Activated CD8-positive, alpha-beta memory T cell treated with anti-CD3 and anti-CD28 coated beads, Interleukin-2, amount 50 U/mL, for 48 hours (primary cell): ENCODE measurements at regions not wholly inside any gene's neighbourhood (a gene's known extent, or its start where the extent isn't known, plus 50 kb on each side); places are given as distances from the start of the nearest gene placed in this dataset.
"Not testable (repeated sequence)": the region's sequence is repeated elsewhere in the genome, so short reads cannot be mapped to it uniquely, and the experiment has no call there.

Experiments
- DNase-seq: peaks from one replicate; pipeline ENCODE4 v3.0.0-alpha.2; 2020

DNA sequence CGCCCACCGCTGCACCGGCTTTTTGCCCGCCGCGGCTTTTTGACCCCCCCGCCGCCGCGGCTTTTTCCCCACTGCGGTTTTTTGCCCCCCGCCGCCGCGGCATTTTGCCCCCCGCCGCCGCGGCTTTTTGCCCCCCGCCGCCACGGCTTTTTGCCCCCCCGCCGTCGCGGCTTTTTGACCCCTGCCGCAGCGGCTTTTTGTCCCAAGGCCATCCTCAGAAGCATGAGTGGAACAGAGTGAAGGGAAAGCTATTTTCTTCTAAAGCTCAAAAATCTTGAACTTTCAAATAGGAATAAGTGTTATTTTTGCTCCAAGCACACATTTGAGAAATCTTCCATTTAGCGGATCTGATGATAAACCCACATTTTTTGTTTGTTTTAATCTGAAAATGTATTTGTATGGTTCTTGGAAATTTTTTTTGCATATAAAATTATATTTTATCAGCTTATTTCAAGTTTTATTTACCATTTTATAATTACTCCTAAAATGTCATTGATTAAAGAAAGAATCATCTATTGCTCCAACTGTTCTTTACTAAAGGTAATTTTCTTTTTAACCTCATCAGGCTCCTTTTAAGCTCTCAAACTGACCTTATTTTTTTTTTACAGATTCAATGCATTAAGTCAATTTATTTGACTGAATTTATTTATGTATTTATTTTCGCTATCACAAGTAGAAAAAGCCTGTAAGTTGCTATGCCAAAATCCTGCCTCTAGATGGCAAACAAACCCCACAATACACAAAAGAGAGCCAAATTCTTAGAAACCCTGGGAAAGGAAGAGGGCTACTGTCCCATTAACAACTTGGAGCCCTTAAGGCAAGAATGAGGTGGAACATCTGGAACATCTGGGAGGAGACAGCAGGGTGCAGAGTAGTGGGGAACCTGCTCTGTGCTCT lies 460.3 kb downstream of the ZNF33B start:
- DNase-seq = not testable (repeated sequence)

DNA sequence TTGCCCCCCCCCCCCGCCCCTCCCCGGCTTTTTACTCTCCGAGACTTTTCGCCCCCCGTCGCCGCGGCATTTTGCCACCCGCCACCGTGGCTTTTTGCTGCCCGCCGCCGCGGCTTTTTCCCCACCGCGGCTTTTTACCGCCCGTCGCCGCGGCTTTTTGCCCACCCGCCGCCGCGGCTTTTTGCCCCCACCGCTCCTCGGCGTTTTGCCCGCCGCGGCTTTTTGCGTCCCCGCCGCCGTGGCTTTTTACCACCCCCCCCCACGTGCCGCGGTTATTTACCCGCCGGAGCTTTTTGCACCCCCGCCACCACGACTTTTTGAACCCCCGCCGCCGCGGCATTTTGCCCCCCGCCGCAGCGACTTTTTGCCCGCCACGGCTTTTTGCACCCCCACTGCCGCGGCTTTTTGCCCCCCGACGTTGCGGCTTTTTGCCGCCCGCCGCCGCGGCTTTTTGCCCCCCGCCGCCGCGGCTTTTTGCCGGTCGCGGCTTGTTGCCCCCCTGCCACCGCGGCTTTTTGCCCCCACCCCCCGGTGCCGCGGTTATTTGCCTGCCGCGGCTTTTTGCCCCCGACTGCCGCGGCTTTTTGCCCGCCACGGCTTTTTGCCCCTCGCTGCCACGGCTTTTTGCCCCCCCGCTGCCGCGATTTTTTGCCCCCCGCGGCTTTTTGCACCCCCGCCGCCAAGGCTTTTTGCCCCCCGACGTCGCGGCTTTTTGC lies 461.1 kb downstream of the ZNF33B start:
- no peak for DNase-seq

DNA sequence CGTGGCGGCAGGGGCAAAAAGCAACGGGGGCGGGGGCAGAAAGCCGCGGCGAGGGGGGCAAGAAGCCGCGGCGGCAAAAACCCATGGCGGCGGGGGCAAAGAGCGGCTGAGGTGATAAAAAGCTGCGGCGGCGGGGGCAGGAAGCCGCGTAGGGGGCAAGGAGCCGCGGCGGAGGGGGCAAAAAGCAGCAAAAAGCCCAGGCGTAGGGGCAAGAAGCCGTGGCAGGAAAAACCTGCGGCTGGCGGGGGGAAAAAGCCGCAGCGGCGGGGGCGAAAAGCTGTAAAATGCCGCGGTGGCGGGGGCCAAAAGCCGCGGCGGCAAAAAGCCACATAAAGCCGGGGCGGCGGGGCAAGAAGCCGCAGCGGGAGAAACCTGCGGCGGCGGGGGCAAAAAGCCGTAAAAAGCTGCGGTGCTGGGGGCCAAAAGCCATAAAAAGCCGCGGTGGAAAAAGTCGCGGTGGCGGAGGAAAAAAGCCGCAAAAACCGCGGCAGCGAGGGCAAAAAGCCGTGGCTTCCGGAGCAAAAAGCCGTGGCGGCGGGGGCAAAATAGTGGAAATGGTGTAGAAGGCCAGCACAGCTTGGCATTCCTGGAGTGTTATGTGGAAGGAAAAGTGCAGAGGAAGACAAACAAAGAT lies 487.8 kb downstream of the ZNF33B start:
- no peak for DNase-seq

DNA sequence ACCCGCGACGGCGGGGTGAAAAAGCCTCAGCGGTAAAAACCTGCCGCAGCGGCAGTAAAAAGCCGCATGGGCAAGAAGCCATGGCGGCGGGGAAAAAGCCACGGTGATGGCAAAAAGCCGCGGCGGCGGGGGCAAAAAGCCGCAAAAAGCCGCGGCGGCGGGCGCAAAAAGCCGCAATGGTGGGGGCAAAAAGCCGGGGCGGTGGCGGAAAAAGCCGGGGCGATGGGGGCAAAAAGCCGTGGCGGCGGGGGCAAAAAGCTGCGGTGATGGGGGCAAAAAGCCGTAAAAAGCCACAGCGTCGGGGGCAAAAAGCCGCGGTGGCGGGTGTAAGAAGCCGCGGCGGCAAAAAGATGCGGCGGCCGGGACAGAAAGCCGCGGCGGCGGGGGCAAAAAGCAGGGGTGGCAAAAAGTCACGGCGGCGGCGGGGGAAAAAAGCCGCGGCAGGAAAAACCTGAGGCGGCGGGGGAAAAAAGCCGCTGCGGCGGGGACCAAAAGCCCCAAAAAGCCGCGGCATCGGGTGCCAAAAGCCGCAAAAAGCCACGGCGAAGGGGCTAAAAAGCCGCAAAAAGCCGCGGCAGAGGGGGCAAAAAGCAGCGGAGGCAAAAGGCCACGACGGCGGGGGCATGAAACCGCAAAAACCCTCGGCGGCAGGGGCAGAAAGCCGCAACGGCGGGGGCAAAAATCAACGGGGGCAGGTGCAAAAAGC lies 488.5 kb downstream of the ZNF33B start:
- no peak for DNase-seq

DNA sequence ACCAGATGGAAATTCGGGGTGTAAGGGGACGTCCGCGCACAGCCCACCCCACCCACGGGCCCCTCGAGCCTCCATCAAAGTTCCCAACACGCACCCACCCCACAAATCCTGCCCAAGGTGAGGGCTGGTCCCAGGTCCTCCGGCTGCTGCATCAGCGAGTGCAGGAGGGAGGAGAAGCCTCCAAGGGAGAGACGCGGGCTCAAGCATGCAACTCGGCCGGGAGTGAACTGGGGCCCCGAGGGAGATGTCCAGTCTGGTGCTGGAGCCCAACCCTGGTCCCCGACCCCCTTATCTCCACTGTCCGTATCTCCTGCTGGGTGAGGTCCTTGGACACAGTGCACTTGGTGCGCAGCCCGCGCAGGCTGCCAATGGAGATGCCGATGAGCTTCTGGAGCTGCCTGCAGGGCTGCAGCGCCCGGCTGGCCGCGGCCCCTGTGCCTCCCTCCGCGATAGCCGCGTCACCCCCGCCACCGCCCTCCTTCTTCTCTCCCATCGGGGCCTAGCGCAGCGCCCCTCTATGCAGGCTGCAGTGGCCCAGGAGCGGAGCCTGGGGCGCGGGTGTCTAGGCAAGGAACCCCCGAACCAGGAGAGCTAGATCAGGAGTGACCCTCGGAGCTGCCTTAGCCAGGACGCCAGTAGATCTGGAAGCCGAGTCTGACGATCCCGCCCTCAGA lies 489.2 kb downstream of the ZNF33B start:
- DNase-seq = no peak

DNA sequence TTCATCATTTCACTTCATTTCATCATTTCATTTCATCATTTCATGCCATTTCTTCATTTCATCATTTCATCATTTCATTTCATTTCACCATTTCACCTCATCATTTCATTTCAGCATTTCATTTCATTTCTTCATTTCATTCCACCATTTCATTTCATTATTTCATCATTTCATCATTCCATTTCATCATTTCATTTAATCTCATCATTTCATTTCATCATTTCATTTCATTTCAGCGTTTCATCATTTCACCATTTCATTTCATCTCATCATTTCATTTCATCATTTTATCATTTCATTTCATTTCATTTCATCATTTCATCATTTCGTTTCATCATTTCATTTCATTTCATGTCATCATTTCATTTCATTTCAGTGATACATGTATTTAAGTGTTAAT lies 492.2 kb downstream of the ZNF33B start:
- not testable (repeated sequence) for DNase-seq

DNA sequence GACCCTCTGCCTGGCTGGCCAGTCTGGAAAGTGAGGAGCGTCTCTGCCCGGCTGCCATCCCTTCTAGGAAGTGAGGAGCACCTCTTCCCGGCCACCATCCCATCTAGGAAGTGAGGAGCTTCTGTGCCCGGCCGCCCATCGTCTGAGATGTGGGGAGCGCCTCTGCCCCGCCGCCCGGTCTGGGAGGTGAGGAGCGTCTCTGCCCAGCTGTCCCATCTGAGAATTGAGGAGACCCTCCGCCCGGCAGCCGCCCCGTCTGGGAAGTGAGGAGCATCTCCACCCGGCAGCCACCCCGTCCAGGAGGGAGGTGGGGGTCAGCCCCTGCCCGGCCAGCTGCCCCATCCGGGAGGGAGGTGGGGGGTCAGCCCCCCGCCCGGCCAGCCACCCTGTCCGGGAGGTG lies 500.3 kb downstream of the ZNF33B start:
- not testable (repeated sequence) for DNase-seq

DNA sequence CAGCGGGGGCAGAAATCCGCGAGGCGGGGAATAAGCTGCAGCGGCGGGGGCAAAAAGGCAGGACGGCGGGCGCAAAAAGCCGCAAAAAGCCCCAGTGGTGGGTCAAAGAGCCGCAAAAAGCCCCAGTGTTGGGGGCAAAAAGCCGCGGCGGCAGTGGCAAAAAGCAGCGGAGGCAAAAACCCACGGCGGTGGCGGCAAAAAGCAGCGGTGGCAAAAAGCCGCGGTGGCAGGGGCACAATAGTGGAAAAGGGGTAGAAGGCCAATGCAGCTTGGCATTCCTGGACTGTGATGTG lies 525.3 kb downstream of the ZNF33B start:
- DNase-seq = no peak

DNA sequence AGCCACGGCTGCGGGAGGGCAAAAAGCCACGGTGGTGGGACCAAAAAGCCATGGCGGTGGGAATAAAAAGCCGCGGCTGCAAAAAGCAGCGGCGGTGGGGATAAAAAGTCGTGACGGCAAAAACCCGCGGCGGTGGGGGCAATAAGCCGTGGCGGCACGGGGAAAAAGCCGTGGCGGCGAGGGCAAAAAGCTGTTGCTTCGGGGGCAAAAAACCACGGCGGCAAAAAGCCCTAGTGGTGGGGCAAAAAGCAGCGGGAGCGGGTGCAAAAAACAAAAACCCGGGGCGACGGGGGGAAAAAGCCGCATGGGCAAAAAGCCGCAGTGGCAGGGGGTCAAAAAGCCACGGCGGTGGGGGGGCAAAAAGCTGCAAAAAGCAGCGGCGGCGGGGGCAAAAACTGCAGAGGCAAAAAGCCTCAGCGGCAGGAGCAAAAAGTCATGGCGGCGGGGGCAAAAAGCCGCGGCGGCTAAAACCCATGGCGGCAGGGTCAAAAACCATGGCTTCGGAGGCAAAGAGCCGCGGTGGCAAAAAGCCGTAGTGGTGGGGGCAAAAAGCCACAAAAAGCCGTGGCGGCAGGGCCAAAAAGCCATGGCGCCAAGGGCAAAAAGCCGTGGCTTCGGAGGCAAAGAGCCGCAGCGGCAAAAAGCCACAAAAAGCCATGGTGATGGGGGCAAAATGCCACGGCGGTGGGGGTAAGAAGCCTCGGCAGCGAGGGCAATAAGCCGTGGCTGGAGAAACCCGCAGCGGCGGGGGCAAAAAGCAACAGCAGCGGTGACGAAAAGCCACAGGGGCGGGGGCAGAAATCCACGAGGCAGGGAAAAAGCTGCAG lies 525.8 kb downstream of the ZNF33B start:
- DNase-seq = no peak

DNA sequence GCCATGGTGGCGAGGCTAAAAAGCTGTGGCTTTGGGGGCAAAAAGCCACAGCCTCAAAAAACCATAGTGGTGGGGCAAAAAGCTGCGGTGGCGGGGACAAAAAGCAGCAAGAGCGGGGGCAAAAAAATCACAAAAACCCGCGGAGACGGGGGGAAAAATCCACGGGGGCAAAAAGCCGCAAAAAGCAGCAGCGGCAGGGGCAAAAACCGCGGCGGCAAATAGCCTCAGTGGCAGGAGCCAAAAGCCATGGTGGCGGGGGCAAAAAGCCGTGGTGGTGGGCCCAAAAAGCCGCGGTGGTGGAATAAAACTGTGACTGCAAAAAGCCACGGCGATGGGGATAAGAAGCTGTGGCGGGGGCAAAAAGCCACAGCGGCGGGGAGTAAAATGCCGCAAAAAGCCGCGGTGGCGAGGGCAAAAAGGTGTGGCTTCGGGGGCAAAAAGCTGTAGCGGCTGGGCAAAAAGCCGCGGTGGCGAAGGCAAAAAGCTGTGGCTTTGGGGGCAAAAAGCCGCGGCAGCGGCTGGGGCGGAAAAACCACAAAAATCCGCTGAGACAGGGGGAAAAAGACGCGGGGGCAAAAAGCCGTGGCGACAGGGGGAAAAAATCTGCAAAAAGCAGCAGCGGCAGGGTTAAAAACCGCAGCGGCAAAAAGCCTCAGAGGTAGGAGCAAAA lies 526.6 kb downstream of the ZNF33B start:
- DNase-seq = no peak

DNA sequence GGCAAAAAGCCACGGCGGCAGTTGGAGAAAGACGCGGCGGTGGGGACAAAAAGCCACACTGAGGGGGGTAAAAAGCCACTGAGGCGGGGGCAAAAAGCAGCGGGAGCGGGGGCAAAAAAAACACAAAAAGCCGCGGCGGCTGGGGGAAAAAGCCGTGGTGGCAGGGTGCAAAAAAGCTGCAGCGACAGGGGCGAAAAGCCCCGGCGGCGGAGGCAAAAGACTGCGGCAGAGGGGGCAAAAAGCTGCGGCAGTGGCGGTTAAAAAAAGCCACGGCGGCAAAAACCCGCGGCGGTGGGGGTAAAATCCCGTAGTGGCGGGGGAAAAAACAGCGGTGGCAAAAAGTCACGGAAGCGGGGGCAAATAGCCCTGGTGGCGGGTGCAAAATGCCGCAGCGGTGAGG lies 527.3 kb downstream of the ZNF33B start:
- no peak for DNase-seq
